HEK293T (cell line): ENCODE measurements at regions not wholly inside any gene's neighbourhood (a gene's known extent, or its start where the extent isn't known, plus 50 kb on each side); places are given as distances from the start of the nearest gene placed in this dataset.

Source experiments
- BHLHE40 ChIP-seq: fragments of 450-650 bp; IDR thresholded peaks from 2 replicates; pipeline ENCODE4 v1.6.1; 2016; ENCODE audit warnings: mild to moderate bottlenecking, moderate library complexity, borderline replicate concordance
- CTBP1 ChIP-seq: fragments of 450-650 bp; IDR thresholded peaks from 2 replicates; pipeline ENCODE4 v1.6.1; 2016; ENCODE audit warnings: borderline replicate concordance
- ELF4 ChIP-seq: fragments of 450-650 bp; IDR thresholded peaks from 2 replicates; pipeline ENCODE4 v1.6.1; 2017; ENCODE audit warnings: antibody characterized with exemption
- FOXA1 ChIP-seq: fragments of 450-650 bp; IDR thresholded peaks from 2 replicates; pipeline ENCODE4 v1.6.1; 2016; ENCODE audit warnings: mild to moderate bottlenecking
- FOXM1 ChIP-seq: fragments of 450-650 bp; IDR thresholded peaks from 2 replicates; pipeline ENCODE4 v1.6.1; 2017; ENCODE audit warnings: mild to moderate bottlenecking, borderline replicate concordance
- HDGF ChIP-seq: fragments of 450-650 bp; IDR thresholded peaks from 2 replicates; pipeline ENCODE4 v1.6.1; 2017; ENCODE audit warnings: antibody characterized with exemption, borderline replicate concordance
- NFRKB ChIP-seq: fragments of 450-650 bp; IDR thresholded peaks from 2 replicates; pipeline ENCODE4 v1.6.1; 2016; ENCODE audit warnings: mild to moderate bottlenecking, moderate library complexity
- SP1 ChIP-seq: fragments of 450-650 bp; IDR thresholded peaks from 2 replicates; pipeline ENCODE4 v1.6.1; 2017
- SUZ12 ChIP-seq: fragments of 450-650 bp; IDR thresholded peaks from 2 replicates; pipeline ENCODE4 v1.6.1; 2016; ENCODE audit warnings: mild to moderate bottlenecking
- TARDBP ChIP-seq: fragments of 450-650 bp; IDR thresholded peaks from 2 replicates; pipeline ENCODE4 v1.6.1; 2016

- TF ChIP-seq HDGF (no peak), SP1 (no peak), SUZ12 (no peak), TARDBP (no peak), FOXM1 (no peak), FOXA1 (no peak), CTBP1 (no peak), BHLHE40 (no peak), NFRKB (no peak), ELF4 (no peak)
Observed at GRCh38 chr17:68169840-68170239, 78.0 kb upstream of the AMZ2 start.
